H1 (cell line): ENCODE measurements at regions not wholly inside any gene's neighbourhood (a gene's known extent, or its start where the extent isn't known, plus 50 kb on each side); places are given as distances from the start of the nearest gene placed in this dataset.

Experiments used
- CTBP2 ChIP-seq: IDR thresholded peaks from 2 replicates; pipeline ENCODE4 v1.7.0; 2011; ENCODE audit warnings: borderline replicate concordance, mild to moderate bottlenecking, moderate library complexity, mixed read lengths, low read length; ENCODE audit not compliant: insufficient read depth, insufficient read length
- EP300 ChIP-seq, 2 experiments: IDR thresholded peaks; 1 replicate in 1 of 2; 2 replicates in 1 of 2; pipeline ENCODE4 v1.6.1; 2011 to 2012; ENCODE audit warnings: low read depth in 2 of 2, low read length in 2 of 2, mild to moderate bottlenecking in 2 of 2, borderline replicate concordance in 1 of 2, inconsistent platforms in 1 of 2, moderate library complexity in 1 of 2
- MAFK ChIP-seq: IDR thresholded peaks from 2 replicates; pipeline ENCODE4 v1.6.1; 2012; ENCODE audit warnings: low read depth, mild to moderate bottlenecking, improper control_type of control experiment, low read length
- POLR2A ChIP-seq, 2 experiments: IDR thresholded peaks; 1 replicate in 1 of 2; 2 replicates in 1 of 2; pipeline ENCODE4 v1.6.1; 2011; ENCODE audit warnings: low read depth in 2 of 2, low read length in 2 of 2, mild to moderate bottlenecking in 2 of 2; ENCODE audit errors: control extremely low read depth in 1 of 2
- RBBP5 ChIP-seq: IDR thresholded peaks from 2 replicates; pipeline ENCODE4 v1.7.1; 2012; ENCODE audit warnings: low read depth, mild to moderate bottlenecking, inconsistent platforms, low read length, moderate library complexity, borderline replicate concordance
- SIN3A ChIP-seq, 2 experiments: IDR thresholded peaks in 1 of 2; conservative IDR thresholded peaks in 1 of 2; 2 replicates each; pipeline ENCODE4 v1.6.1; 2011 to 2012; ENCODE audit warnings: low read length in 2 of 2, improper control_type of control experiment in 1 of 2, low read depth in 1 of 2, mild to moderate bottlenecking in 1 of 2
- TAF7 ChIP-seq: optimal IDR thresholded peaks from 2 replicates; pipeline ENCODE3; 2011; ENCODE audit warnings: low read depth, mild to moderate bottlenecking, inconsistent platforms, low read length, moderate library complexity, borderline replicate concordance
- TCF12 ChIP-seq: IDR thresholded peaks from 2 replicates; pipeline ENCODE4 v1.6.1; 2011; ENCODE audit warnings: low read depth, mild to moderate bottlenecking, low read length

- TF ChIP-seq MAFK, result no peak
- no peak for TF ChIP-seq CTBP2
- TF ChIP-seq TCF12, result no peak
- TF ChIP-seq RBBP5, result no peak
- TF ChIP-seq EP300 (IDR thresholded peaks at IDR 0.05; ENCODE audit: borderline replicate concordance in 1 of 2, low read depth in 2 of 2, low read length in 2 of 2), result no peak
- TF ChIP-seq TAF7, result no peak
- TF ChIP-seq SIN3A (conservative IDR thresholded peaks at IDR 0.05 in 1 of 2, IDR thresholded peaks at IDR 0.05 in 1 of 2; ENCODE audit: low read depth in 1 of 2, low read length in 2 of 2), result no peak
- no peak for TF ChIP-seq POLR2A (IDR thresholded peaks at IDR 0.05; ENCODE audit: control extremely low read depth in 1 of 2, low read depth in 2 of 2, low read length in 2 of 2)
Measured at GRCh38 chr16:17619261-17619660, 148.5 kb upstream of the XYLT1 start (continued).
